Spleen (tissue), 11 donors: ENCODE measurements at regions not wholly inside any gene's neighbourhood (a gene's known extent, or its start where the extent isn't known, plus 50 kb on each side); places are given as distances from the start of the nearest gene placed in this dataset.

Experiments used
- DNase-seq: peaks from one replicate; pipeline ENCODE4 v3.0.0-alpha.2; 2020
- H3K27ac ChIP-seq, 8 donors: fragments of 200-600 bp; sonication (generic) in 7 of 8; 1 replicate in 4 of 8; 2 replicates in 4 of 8; pipeline versions ENCODE4 v1.5.0 to v1.8.0; 2016 to 2021; ENCODE audit warnings: inconsistent platforms in 4 of 8, mild to moderate bottlenecking in 4 of 8, moderate library complexity in 1 of 8
- H3K27me3 ChIP-seq, 7 donors: fragments of 200-600 bp; sonication (generic) in 6 of 7; replicated peaks in 1 of 7; 1 replicate in 4 of 7; 2 replicates in 3 of 7; pipeline versions ENCODE4 v1.5.0 to v1.8.0; 2016 to 2021; ENCODE audit warnings: inconsistent platforms in 3 of 7, mild to moderate bottlenecking in 1 of 7
- H3K36me3 ChIP-seq, 6 donors: fragments of 200-600 bp; sonication (generic) in 5 of 6; 1 replicate in 4 of 6; 2 replicates in 2 of 6; pipeline versions ENCODE4 v1.5.0 to v1.8.0; 2016 to 2021; ENCODE audit warnings: inconsistent platforms in 2 of 6
- H3K4me1 ChIP-seq, 6 donors: fragments of 200-600 bp; sonication (generic) in 5 of 6; 1 replicate in 3 of 6; 2 replicates in 3 of 6; pipeline versions ENCODE4 v1.5.0 to v1.8.0; 2016 to 2021; ENCODE audit warnings: inconsistent platforms in 3 of 6
- H3K4me3 ChIP-seq, 8 donors: fragments of 200-600 bp; sonication (generic) in 7 of 8; 1 replicate in 4 of 8; 2 replicates in 4 of 8; pipeline versions ENCODE4 v1.5.0 to v1.8.0; 2016 to 2021; ENCODE audit warnings: inconsistent platforms in 4 of 8, mild to moderate bottlenecking in 4 of 8, moderate library complexity in 2 of 8
- H3K9me3 ChIP-seq, 8 donors: fragments of 200-600 bp; sonication (generic) in 7 of 8; 1 replicate in 4 of 8; 2 replicates in 4 of 8; pipeline versions ENCODE4 v1.5.0 to v1.8.0; 2016 to 2021; ENCODE audit warnings: inconsistent platforms in 4 of 8
- CTCF ChIP-seq, 11 experiments: fragments of 200-600 bp in 7 of 11; fragments of 450-650 bp in 4 of 11; sonication (generic) in 4 of 11; IDR thresholded peaks in 8 of 11; conservative IDR thresholded peaks in 3 of 11; 1 replicate in 7 of 11; 2 replicates in 4 of 11; pipeline versions ENCODE4 v1.4.0 to v1.8.0; 2016 to 2021; ENCODE audit warnings: antibody characterized with exemption in 11 of 11, inconsistent platforms in 4 of 11, mild to moderate bottlenecking in 1 of 11
- POLR2A ChIP-seq, 3 donors: fragments of 450-650 bp; IDR thresholded peaks; one replicate each; pipeline ENCODE4 v1.5.1; 2017; ENCODE audit warnings: antibody characterized with exemption in 3 of 3, mild to moderate bottlenecking in 1 of 3
- POLR2AphosphoS5 ChIP-seq, 3 donors: sonication (generic); formaldehyde crosslinking; IDR thresholded peaks; one replicate each; pipeline ENCODE4 v1.5.1; 2017; ENCODE audit warnings: antibody characterized with exemption in 3 of 3
- WGBS, 5 donors: extraction: QIAGEN DNeasy Blood & Tissue Kit in 3 of 5; methylation state at CpG; one replicate each; pipeline versions ENCODE4 v1.1.5 to v1.1.7; 2013 to 2018; 5-methylcytosine and 5-hydroxymethylcytosine counted together
- intact Hi-C: fragments of 100-400 bp; cut with DNase I; formaldehyde crosslinking; loops from one replicate; pipeline ENCODE4 v1.15.0; 2023; ENCODE audit warnings: low total_unique reads
- donor health status: healthy with polysubstance abuse.
- donor health status: DM: no; HTN: no; CAD: no; lungs with moderate emphysema.
- donor health status: DM: no; HTN: no; CAD: no.
- donor health status: Bipolar disorder and iron deficiency.
- donor health status: healthy.
- donor health status: DM: no; HTN: no; CAD: no.
- donor health status: DM: yes; HTN: yes; CAD: no.

- Histone ChIP-seq H3K27me3 (no peaks in the 10 kb centered on the region), H3K36me3 (no peaks in the 10 kb centered on the region), H3K4me3 (no peak overlapping the region), H3K27ac (no peak overlapping the region), H3K9me3 (peaks cover 0 to 12% (median 7%) of the 10 kb centered on the region in 8 donors), H3K4me1 (no peaks in the 10 kb centered on the region)
- WGBS, 5 donors, result 73 to 94% (median 91%) methylated on average over 5 of the region's 5 CpGs
- TF ChIP-seq CTCF (IDR thresholded peaks at IDR 0.05 in 8 of 11, conservative IDR thresholded peaks at IDR 0.05 in 3 of 11) (no peak), POLR2AphosphoS5 (IDR thresholded peaks at IDR 0.05) (no peak), POLR2A (IDR thresholded peaks at IDR 0.05) (no peak)
- intact Hi-C loops, result no loop called here
- no peak for DNase-seq
Measured at GRCh38 chr6:104356197-104356596, 503.5 kb downstream of the HACE1 start.

GRCh38 chr6:104349191-104349590, 510.5 kb downstream of the HACE1 start:
- Histone ChIP-seq H3K27ac (no peak overlapping the region), H3K4me3 (no peak overlapping the region), H3K27me3 (no peaks in the 10 kb centered on the region), H3K36me3 (no peaks in the 10 kb centered on the region), H3K4me1 (no peaks in the 10 kb centered on the region), H3K9me3 (peaks cover 0 to 19% (median 10%) of the 10 kb centered on the region in 8 donors)
- DNase-seq, result no peak
- intact Hi-C loops, result no loop called here
- TF ChIP-seq POLR2AphosphoS5 (IDR thresholded peaks at IDR 0.05) (no peak), POLR2A (IDR thresholded peaks at IDR 0.05) (no peak), CTCF (IDR thresholded peaks at IDR 0.05 in 8 of 11, conservative IDR thresholded peaks at IDR 0.05 in 3 of 11) (no peak)
- 36 to 51% (median 44%) methylated on average over 4 of the region's 4 CpGs for WGBS, 5 donors

GRCh38 chr6:104344223-104344622, 515.5 kb downstream of the HACE1 start:
- intact Hi-C loops, result no loop called here
- Histone ChIP-seq H3K27me3 (no peaks in the 10 kb centered on the region), H3K4me3 (no peak overlapping the region), H3K9me3 (peaks cover 0 to 28% (median 14%) of the 10 kb centered on the region in 8 donors), H3K36me3 (no peaks in the 10 kb centered on the region), H3K4me1 (no peaks in the 10 kb centered on the region), H3K27ac (no peak overlapping the region)
- TF ChIP-seq CTCF (IDR thresholded peaks at IDR 0.05 in 8 of 11, conservative IDR thresholded peaks at IDR 0.05 in 3 of 11), result no peak
- no peak for TF ChIP-seq POLR2A (IDR thresholded peaks at IDR 0.05)
- TF ChIP-seq POLR2AphosphoS5 (IDR thresholded peaks at IDR 0.05), result no peak
- no peak for DNase-seq
- WGBS, 5 donors, result 79 to 92% (median 84%) methylated on average over 2 of the region's 2 CpGs

- TF ChIP-seq CTCF (IDR thresholded peaks at IDR 0.05 in 8 of 11, conservative IDR thresholded peaks at IDR 0.05 in 3 of 11) (no peak), POLR2A (IDR thresholded peaks at IDR 0.05) (no peak), POLR2AphosphoS5 (IDR thresholded peaks at IDR 0.05) (no peak)
- Histone ChIP-seq H3K36me3 (no peaks in the 10 kb centered on the region), H3K27ac (no peak overlapping the region), H3K9me3 (no peaks in the 10 kb centered on the region), H3K4me1 (no peaks in the 10 kb centered on the region), H3K4me3 (no peak overlapping the region), H3K27me3 (no peaks in the 10 kb centered on the region)
- no peak for DNase-seq
- WGBS, 5 donors, result 53 to 70% (median 61%) methylated on average over 4 of the region's 4 CpGs
- intact Hi-C loops, result no loop called here
Measured at GRCh38 chr6:104332364-104332763, 527.4 kb downstream of the HACE1 start.
